NCI-H2196 (cell line): ENCODE measurements at regions not wholly inside any gene's neighbourhood (a gene's known extent, or its start where the extent isn't known, plus 50 kb on each side); places are given as distances from the start of the nearest gene placed in this dataset.
"Not testable (repeated sequence)": the region's sequence is repeated elsewhere in the genome, so short reads cannot be mapped to it uniquely, and the experiment has no call there.

Experiments used
- DNase-seq: peaks from one replicate; lab custom pipeline; 2025; ENCODE audit not compliant: unreplicated experiment; lab: John Stamatoyannopoulos, UW

DNA sequence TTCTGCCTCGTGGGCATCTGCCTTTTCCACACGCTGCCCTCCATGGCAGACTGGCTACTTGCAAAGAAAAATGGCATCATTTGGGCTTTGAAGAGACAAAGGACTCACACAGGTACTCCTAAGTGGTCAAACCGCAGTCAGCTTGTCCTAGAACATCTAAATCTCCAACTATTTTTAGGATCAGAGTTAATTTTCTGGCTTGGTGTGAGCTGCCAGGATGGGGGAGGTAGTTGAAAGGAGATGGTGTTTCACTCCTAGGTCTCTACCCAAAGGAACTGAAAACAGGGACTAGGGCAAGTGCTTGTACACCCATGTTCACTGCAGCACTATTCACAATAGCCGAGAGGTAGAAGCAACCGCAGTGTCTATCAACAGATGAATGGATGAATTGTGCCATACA, 107.9 kb upstream of the ATL2 start:
- DNase-seq: no peak

DNA sequence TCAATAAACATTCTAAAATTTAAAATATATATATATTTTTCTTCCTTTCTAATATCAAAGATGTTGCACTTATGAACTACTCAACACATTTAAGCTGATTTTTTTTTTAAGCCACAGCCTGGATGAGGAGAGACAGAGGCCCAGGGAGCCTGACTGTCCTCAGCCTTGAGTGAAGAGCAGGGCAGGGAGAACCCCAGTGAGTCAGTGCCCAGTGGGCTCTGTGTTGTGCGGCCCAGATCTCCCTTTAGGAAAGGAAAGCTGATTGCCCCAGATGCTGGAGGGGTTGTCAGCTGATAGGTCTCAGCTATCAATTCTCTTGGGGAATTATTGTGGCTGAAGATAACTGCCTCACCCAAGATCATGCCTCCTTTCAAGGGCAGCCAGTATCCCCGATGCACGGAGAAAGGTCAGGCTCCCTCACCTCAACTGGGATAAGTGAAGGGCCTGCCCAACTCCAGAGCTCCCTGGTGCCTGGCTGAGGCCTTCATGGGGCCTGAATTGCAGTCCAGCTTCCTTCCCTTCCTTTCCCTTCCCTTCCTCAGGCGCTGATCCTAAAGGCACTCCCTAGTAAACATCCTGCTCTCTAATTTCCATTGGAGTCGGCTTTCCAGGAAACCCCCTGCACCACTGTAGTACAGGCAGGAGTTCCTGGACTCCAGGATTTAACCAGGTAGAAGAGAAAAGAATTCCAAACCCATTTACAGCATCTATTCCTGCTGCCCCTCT, 106.9 kb upstream of the ATL2 start:
- no peak for DNase-seq

DNA sequence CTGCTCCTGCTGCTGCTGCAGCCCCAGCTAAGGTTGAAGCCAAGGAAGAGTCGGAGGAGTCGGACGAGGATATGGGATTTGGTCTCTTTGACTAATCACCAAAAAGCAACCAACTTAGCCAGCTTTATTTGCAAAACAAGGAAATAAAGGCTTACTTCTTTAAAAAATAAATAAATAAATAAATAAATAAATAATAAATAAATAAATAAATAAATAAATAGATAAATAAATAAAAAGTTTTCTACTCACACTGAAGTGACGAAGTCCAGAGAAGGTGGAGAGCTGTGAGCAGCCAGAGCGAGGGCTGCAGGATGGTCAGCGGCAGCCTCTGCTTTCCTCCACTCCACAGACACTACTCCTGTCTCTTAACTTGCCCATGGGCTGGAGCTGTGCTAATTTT, 105.6 kb upstream of the ATL2 start:
- DNase-seq: not testable (repeated sequence)

DNA sequence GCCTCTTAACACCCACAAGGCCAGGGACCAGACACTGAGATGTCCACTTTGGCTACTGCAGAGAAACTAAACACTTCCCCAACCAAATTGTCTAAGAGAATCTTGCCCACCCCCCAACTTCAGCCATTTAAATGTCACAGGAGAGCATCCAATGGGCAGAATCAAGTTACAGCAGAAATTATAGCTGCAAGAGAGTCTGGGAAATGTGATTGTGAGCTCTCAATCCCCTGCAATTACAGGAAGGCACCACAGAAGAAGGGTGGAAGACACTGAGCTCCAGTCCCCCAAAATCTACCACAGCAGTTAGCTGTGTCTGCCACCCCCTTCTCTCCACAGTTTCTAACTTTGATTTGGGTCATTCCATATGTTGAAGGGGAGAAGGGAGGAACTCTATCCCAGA, 103.5 kb upstream of the ATL2 start:
- DNase-seq: no peak

DNA sequence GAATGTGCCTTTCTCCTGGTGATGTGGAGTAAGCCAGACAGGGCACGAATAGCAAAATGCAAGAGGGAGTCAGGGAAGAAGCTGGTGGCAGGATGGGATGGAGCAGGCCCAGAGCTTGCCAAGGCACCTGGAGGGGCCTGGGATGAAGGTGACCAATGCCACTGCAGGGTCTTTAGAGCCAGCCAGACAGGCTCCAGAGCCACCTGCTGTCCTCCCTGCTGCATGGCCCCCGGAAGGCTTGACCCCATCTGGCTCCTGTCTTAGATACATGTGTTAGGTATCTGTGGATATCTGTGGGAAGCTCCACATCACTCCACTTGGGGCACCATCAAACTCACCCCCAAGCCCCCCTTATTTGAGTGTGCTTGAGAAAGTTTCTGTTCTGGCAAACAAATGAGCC, 99.9 kb upstream of the ATL2 start:
- no peak for DNase-seq

DNA sequence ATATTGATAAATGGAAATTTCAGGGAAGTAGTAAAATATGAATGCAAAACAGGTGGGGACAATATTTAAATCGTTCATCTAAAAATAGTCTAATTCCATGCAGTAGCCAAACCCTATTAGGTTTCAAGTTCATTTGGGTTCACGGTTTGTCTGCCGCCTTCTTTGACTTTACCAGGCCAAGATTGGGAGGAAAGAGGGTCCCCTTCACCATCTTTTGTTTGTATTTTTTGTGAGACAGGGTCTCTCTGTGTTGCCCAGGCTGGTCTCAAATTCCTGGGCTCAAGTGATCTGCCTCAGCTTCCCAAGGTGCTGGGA, 98.5 kb upstream of the ATL2 start:
- no peak for DNase-seq

DNA sequence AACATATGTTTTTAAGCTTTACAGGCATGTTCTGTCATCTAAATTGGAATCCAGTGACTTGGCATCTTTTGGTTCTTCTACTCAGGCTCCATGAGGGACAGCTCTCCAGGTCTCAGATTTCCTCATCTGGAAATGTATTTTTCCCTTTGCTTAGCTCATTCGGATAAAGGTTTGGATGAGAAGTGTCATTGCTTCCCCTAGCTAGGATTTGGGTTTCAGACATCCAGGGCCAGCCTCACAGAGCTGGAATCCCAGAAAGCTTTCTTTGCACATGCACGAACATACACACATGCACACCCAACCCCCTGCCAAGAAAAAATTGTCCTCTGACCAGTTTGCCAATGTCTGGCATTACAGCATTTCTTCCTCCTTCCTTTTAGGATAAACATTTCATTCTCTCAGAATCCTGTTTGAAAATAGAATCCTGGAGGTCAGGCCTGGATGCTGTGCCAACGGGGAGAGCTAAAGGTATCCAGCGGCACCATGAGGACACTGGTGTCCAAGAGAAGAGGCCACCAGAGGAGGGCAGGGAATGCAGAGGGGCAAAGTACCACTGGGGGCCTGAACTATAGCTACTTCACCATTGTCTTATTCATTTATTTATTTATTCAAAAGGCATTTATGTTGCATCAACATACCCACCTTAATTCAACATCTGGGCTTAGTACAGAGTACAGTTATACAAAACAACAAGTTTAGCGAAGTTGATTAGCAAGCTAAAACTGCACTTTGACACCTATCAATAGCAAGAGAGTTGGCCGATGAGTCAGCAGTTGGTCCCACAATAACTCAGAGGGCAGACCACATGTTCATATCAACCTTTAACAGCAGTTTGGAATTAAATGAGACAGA, 97.9 kb upstream of the ATL2 start:
- DNase-seq: no peak

DNA sequence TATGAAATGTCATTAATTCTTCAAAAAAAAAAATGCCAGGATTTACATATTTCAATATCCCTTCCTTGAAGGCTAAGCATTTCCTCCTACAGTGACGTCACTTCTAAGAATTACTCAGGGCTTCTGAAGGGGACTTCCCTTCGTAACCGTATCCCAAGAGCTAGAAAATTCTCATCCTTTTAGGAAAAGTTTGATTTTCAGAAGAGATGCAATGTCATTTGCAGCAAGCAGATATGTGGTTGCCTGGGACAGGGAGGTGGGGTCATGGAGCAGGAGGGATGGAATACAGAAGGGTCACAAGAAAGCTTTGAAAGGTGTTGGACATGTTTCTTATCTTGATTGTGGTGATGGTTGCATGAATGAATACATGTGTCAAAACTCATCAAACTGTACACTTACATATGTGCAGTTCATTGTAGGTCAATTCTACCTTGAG, 97.0 kb upstream of the ATL2 start:
- no peak for DNase-seq

DNA sequence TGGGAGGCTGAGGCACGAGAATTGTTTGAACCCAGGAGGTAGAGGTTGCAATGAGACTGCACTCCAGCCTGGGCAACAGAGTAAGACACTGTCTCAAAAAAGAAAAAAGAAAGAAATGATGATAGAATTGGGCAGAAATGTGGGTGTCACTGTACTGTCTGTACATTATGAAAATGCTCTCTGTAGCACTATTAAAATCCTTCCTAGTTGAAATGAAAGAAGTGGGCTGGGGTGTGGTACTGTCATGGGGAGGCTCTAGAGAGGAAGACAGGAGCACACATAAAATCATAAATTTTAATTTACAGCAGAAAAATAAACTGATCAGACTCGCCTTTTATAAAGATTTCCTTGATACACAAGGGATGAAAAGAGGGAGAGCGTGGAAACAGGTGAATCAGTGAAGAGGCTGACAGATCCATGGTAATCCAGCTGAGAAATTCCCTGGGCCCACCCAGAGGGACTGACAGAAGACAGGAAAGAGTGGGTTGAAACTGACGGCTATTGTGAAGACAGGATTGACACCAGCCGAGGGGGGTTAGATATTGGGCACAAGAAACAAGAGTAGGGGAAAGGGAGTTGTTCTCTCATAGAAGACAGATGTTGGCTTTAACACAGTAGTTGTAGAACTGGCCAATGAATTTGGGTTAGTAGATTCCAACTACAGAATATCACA, 96.4 kb upstream of the ATL2 start:
- DNase-seq: no peak

DNA sequence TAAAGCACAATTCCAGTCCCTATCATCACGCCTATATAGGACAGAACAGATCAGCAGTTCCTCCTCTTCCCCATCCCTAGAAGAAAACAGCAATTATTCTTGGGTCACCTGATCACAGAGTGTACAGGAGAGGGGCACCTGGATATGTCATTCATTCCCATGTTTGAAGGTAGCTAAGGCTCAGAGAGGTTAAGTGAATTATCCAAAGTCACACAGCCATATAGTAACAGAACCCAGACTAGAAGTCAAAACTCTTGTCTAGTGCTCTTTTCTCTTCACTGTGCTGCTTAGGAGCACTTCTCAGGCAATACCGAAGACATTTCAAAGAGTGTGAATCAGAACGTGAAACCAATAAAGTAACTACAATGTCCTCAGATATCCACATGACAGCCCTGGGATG, 93.0 kb upstream of the ATL2 start:
- DNase-seq: no peak

DNA sequence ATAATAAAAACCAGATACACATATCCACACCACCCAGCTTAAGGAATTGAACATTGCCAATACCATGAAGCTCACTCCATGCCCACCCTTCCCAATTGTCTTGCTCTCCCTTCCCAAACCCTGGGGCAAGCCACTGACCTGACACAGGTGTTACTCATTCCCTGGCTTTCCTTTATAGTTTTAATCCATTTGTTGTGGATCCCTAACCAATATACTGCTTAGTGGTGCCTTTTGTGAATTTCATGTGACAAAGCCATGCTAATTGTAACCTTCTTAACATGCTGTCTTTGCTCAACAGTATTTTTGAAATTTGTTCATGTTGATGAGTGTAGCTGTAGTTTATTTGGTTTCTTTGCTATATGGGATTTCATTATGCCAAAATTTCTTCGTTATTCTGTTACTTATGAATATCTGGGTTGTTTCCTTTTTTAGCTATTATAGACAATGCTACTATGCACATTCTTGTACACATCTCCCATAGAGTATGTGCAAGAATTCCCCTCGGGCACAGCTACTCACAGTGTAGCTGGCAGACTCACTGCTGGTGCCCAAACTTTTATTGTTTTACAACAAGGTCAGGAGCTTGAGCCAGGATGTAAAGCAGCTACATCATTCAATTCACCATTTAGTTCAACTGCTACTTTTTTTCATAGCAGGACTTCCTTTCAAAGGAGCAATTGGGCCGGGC, 90.8 kb upstream of the ATL2 start:
- DNase-seq: no peak

DNA sequence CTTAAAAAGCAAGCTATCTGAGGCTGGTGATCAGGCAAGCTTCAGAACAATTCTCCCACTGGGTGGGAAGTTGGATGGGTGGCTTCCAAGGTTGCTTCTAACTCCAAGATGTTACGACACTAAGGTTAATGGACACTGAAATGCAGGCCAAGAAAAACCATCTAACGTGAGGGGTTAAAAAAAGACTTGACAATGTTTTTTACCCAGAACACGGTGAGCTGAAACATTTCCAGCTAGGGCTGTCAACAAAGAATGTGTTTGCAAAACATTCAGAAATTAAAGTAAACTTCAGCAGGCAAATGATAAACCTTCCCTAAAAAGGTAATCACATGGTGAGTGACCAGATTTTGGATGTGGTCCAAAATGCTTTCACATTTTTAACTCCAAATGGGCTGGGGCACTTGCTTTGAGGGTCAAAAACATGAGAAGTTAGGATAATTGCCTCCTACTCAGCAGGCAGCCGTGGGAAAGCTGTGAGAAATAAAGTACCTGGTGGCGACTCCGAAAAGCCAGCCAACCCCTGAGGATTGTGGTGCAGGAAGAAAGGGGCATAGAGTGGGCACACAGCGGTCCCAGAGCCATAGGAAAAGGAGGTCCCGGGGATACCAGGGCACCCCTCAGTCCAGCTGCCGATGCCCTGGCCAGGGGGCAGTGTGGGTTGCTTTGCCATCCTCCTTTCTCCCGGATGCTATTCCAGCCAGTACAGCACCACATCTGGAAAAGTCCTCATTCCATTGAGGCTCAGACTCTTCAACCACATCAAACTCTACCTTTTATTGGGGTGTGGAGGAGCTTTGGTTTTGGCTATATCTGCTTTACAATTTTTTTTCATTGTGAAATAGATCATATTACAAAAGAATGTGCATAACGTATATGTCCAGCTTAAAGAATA, 90.0 kb upstream of the ATL2 start:
- DNase-seq: no peak

DNA sequence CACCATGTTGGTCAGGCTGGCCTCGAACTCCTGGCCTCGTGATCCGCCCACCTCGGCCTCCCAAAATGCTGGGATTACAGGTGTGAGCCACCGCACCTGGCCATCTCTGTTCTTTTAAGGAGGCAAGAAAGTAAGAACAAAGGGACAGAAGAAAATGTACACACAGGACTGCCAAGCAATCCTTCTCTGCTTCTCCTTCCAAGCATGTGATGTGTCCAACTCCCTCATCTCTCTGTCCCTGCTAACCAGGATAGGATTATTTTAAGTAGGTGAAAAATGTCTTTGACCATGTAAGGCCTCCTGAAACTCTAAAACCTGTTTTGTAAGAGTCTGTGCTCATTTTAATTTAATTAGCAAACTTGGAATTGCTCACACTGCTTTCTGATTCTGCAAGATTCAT, 89.3 kb upstream of the ATL2 start:
- DNase-seq: no peak

DNA sequence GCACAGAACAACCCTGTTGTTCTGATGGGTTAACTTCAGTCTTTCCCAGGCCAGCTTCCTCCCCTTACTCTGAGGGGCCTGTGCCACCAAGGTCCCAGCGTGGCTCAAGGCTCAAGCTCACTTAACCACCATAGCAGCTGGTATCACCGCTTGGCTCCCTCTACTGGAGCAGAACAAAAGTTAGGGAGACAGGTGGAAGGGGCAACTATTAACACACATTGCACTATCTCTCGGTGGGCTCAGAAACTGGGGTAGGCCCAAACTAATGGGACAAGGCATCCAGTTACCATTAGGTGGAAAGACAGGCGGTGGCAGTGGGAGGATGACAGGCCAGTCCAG, 88.7 kb upstream of the ATL2 start:
- DNase-seq: no peak

DNA sequence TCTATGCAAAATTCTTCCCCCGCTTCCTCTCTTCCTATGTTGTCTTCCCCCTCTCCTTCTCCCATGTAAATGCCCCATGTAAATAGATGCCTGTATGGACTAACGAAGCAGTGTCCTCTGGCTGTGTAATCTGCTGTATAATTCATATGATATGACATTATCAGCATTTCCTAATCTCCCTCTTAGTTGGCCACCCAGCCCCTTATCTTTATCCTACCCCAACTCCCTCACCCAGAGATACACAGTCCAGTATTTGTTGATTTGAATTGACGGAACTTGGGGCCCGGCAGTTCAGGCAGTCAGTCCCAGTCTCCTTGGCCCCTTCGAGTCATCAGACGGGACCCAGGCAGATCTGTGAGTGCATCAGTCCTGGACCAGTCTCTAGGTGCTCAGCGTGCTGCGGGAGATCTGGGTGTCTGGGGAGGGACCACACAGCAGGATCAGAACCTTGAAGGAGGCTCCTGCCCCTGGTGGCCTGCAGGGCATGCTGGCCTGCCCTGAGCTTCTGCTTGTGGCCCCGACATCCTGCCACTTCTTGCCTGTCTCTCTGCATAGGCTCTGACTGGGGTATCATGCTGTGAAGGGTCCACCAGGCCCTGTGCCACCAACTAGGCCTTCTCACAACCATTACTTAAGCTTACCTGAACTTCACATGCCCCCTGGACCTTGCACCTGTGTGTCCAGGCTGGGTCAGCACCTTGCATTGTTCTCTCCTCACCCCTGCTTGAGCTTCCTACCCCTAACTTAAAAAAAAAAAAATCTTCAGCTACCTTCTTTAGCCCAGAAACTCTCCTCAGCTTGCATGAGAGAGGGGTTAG, 88.1 kb upstream of the ATL2 start:
- no peak for DNase-seq

DNA sequence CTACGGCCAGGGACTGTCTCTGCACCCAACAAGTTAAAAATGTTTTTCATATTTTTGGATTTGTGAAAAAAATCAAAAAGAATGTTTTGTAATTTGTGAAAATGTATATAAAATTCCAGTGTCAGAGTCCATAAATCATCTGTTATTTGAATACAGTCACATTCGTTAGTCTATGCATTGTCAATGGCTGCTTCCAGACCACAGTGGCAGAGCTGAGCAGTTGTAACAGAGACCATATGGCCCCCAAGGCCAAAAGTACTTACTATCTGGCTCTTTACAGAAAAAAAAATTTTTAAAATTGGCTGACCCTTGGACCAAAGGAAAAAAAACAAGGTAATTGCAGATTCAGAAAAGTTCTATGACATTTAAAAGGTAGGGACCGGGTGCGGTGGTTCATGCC, 86.7 kb upstream of the ATL2 start:
- no peak for DNase-seq

DNA sequence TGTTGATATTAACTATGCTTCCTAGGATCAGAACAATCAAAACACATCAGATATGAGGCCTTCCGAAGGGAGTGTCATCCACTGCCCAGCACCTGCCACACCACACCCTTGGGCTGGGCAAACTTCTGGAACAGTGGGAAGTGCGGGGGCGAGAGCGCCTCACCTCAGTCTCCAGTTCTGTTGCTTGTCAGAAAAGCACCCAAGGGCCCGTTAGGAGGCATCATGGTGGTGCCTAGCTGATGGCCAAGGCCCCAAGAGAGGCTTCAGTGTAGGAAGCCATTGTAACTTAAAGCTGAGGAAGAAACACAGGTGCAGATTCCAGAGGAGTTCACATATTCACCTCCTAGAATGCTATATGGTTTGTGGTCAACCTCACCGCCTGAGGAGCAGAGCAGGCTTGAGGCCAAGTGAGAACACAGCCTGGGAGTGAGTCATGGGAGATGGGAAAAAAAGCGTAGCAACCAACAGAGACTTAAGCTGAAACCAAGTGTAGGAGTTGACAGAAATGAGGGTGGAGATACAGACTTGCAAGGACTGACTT, 85.1 kb upstream of the ATL2 start:
- no peak for DNase-seq

DNA sequence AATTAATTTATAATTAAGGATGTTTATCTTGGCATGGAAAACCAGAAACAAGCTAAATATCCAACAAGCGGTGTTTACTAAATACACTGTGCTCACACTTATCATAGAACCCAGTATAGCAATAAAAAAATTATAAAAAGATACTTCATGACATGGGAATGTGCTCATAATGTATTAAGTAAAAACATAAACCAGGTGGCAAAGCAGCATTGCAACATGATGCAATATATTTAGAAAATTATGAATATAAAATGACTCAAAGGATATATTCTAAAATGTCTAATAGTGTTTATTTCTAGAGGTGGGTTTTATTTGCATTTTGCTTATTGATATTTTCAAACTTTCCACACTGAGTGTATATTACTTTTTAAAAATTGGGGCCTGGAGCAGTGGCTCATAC, 84.4 kb upstream of the ATL2 start:
- DNase-seq: no peak

DNA sequence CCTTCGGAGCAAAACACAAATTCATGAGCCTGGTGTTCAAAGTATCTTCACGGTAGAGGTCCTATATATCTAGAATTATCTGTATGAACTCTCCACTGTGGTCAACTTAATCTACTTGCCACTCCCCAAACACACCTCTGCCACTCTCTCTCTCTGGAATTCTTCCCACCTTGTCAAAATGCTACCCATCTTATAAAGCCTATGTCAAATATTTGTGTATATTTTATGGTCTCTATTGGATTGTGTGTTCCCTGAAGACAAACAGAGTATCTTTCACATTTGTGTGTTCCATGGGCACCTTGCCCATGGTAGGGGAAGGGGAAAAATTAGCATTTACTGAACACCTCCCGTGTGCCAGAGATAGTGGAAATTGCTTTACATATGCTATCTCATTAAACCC, 83.2 kb upstream of the ATL2 start:
- no peak for DNase-seq

DNA sequence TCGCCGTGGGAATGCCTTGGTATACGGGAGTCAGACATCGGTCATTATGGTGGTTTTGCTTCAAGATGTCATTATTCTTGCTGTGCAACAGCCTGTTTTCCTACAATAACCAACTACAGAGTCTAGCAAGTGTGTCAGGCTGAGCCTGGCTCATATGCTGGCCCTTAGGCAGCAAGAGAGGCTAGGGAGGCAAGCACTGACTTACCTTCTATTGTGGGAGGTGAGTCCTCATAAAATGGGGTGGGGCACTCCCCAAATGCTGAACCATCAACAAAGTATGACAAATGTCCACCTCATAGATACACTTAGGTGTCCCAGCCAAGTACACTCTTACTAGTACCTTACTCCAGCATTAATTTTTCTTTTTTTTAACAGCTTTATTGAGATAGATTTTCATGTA, 77.0 kb upstream of the ATL2 start:
- no peak for DNase-seq
